H1 (cell line): ENCODE measurements at regions not wholly inside any gene's neighbourhood (a gene's known extent, or its start where the extent isn't known, plus 50 kb on each side); places are given as distances from the start of the nearest gene placed in this dataset.

Experiments
- CTCF ChIA-PET: fragments of 300-600 bp; sonication (Branson Sonifier 250); formaldehyde crosslinking; loops from one replicate; lab custom pipeline; 2021; ENCODE audit not compliant: partially characterized antibody; lab: Charles Lee
- POLR2A ChIA-PET: fragments of 300-600 bp; sonication (Branson Sonifier 250); formaldehyde crosslinking; loops from one replicate; lab custom pipeline; 2021; ENCODE audit warnings: inconsistent platforms; ENCODE audit not compliant: partially characterized antibody; lab: Charles Lee
- DNase-seq, 2 experiments: peaks; one replicate each; pipeline versions ENCODE4 v3.0.0 to v3.0.0-alpha.2; 2010 to 2022; ENCODE audit warnings: low spot score in 2 of 2, low read depth in 1 of 2, mixed read lengths in 1 of 2
- FAIRE-seq: peaks from 2 replicates; lab custom pipeline; 2011; peaks lifted over from hg19 to GRCh38; lab: Jason Lieb, UNC
- H2AFZ ChIP-seq: 2 replicates; pipeline ENCODE4 v1.8.1; 2012; ENCODE audit warnings: low read length, inconsistent platforms
- H2AK5ac ChIP-seq: 2 replicates; pipeline ENCODE4 v1.6.1; 2013; ENCODE audit warnings: low read depth, low read length
- H2BK120ac ChIP-seq: replicated peaks from 2 replicates; pipeline ENCODE3; 2013; ENCODE audit warnings: low read depth, low read length, inconsistent platforms
- H2BK12ac ChIP-seq: 2 replicates; pipeline ENCODE4 v1.6.1; 2013; ENCODE audit warnings: low read depth, low read length
- H2BK15ac ChIP-seq: 2 replicates; pipeline ENCODE4 v1.6.1; 2013; ENCODE audit warnings: low read length
- H2BK20ac ChIP-seq: 2 replicates; pipeline ENCODE4 v1.6.1; 2013; ENCODE audit warnings: low read length
- H2BK5ac ChIP-seq: 2 replicates; pipeline ENCODE4 v1.6.1; 2013; ENCODE audit warnings: low read depth, low read length
- H3K14ac ChIP-seq: 2 replicates; pipeline ENCODE4 v1.6.1; 2013; ENCODE audit warnings: inconsistent platforms; ENCODE audit not compliant: insufficient read length
- H3K18ac ChIP-seq: 2 replicates; pipeline ENCODE4 v1.6.1; 2013; ENCODE audit warnings: low read length; ENCODE audit errors: extremely low read depth
- H3K23ac ChIP-seq: 2 replicates; pipeline ENCODE4 v1.6.1; 2013; ENCODE audit warnings: inconsistent platforms; ENCODE audit not compliant: insufficient read length
- H3K23me2 ChIP-seq: 2 replicates; pipeline ENCODE4 v1.6.1; 2013; ENCODE audit warnings: low read depth, low read length
- H3K27ac ChIP-seq: 2 replicates; pipeline ENCODE4 v1.6.1; 2011; ENCODE audit warnings: low read depth, low read length, inconsistent platforms
- H3K27me3 ChIP-seq, 4 experiments: replicated peaks in 1 of 4; 1 replicate in 1 of 4; 2 replicates in 3 of 4; pipeline versions ENCODE4 v1.6.1 to v1.8.1; 2011 to 2013; ENCODE audit warnings: low read length in 3 of 4, mild to moderate bottlenecking in 3 of 4, inconsistent platforms in 2 of 4, mixed read lengths in 2 of 4, moderate library complexity in 1 of 4; ENCODE audit not compliant: control insufficient read depth in 3 of 4, insufficient read depth in 3 of 4; ENCODE audit errors: extremely low read depth in 1 of 4
- H3K36me3 ChIP-seq, 4 experiments: 2 replicates each; pipeline versions ENCODE4 v1.6.1 to v1.8.1; 2011 to 2013; ENCODE audit warnings: mild to moderate bottlenecking in 4 of 4, low read length in 3 of 4, moderate library complexity in 2 of 4, control low read depth in 1 of 4, inconsistent platforms in 1 of 4; ENCODE audit not compliant: insufficient read depth in 4 of 4, control insufficient read depth in 2 of 4
- H3K4ac ChIP-seq: replicated peaks from 2 replicates; pipeline ENCODE3; 2013; ENCODE audit warnings: low read length, low read depth, mixed read lengths, inconsistent platforms; ENCODE audit not compliant: insufficient read length
- H3K4me1 ChIP-seq, 4 experiments: replicated peaks in 1 of 4; 1 replicate in 1 of 4; 2 replicates in 3 of 4; pipeline versions ENCODE4 v1.6.1 to v1.8.1; 2011 to 2013; ENCODE audit warnings: low read length in 3 of 4, inconsistent platforms in 2 of 4, mixed read lengths in 1 of 4; ENCODE audit not compliant: insufficient read depth in 4 of 4, control insufficient read depth in 3 of 4
- H3K4me2 ChIP-seq, 2 experiments: 2 replicates each; pipeline versions ENCODE4 v1.6.1 to v1.8.1; 2011 to 2013; ENCODE audit warnings: low read depth in 2 of 2, low read length in 2 of 2, control low read depth in 1 of 2, inconsistent platforms in 1 of 2, mild to moderate bottlenecking in 1 of 2; ENCODE audit not compliant: insufficient read depth in 1 of 2
- H3K4me3 ChIP-seq, 4 experiments: fragments of 200-600, 300-600 bp in 1 of 4; sonication (generic), shearing (Covaris generic), sonication (Bioruptor Twin) in 1 of 4; 2 replicates each; pipeline versions ENCODE4 v1.5.1 to v1.8.1; 2011 to 2016; ENCODE audit warnings: low read length in 4 of 4, low read depth in 3 of 4, control low read depth in 2 of 4, inconsistent platforms in 2 of 4, mild to moderate bottlenecking in 2 of 4, mixed read lengths in 1 of 4, moderate library complexity in 1 of 4; ENCODE audit not compliant: insufficient read depth in 2 of 4; ENCODE audit errors: extremely low read depth in 1 of 4
- H3K56ac ChIP-seq: replicated peaks from 2 replicates; pipeline ENCODE3; 2013; ENCODE audit warnings: low read depth, mild to moderate bottlenecking, mixed read lengths, low read length, inconsistent platforms; ENCODE audit not compliant: insufficient read length
- H3K79me1 ChIP-seq: 2 replicates; pipeline ENCODE4 v1.6.1; 2013; ENCODE audit warnings: low read depth, low read length, control low read depth
- H3K79me2 ChIP-seq, 2 experiments: 2 replicates each; pipeline versions ENCODE4 v1.6.1 to v1.8.1; 2012 to 2013; ENCODE audit warnings: low read length in 2 of 2, mild to moderate bottlenecking in 2 of 2, inconsistent platforms in 1 of 2; ENCODE audit not compliant: insufficient read depth in 2 of 2, control insufficient read depth in 1 of 2
- H3K9ac ChIP-seq, 4 experiments: replicated peaks in 1 of 4; 1 replicate in 1 of 4; 2 replicates in 3 of 4; pipeline versions ENCODE4 v1.6.1 to v1.8.1; 2011 to 2013; ENCODE audit warnings: low read depth in 3 of 4, low read length in 3 of 4, control low read depth in 2 of 4, mild to moderate bottlenecking in 2 of 4, moderate library complexity in 2 of 4, inconsistent platforms in 1 of 4; ENCODE audit errors: extremely low read depth in 1 of 4
- H3K9me3 ChIP-seq, 2 experiments: 2 replicates each; pipeline versions ENCODE4 v1.6.1 to v1.8.1; 2012 to 2013; ENCODE audit warnings: mild to moderate bottlenecking in 2 of 2, moderate library complexity in 2 of 2, control low read depth in 1 of 2, inconsistent platforms in 1 of 2, low read depth in 1 of 2, low read length in 1 of 2, mixed read lengths in 1 of 2; ENCODE audit not compliant: insufficient read depth in 2 of 2
- H4K20me1 ChIP-seq, 2 experiments: replicated peaks in 1 of 2; 2 replicates each; pipeline versions ENCODE3 to v1.8.1; 2011 to 2013; ENCODE audit warnings: inconsistent platforms in 2 of 2, low read length in 2 of 2, mild to moderate bottlenecking in 1 of 2; ENCODE audit not compliant: insufficient read depth in 2 of 2, control insufficient read depth in 1 of 2
- H4K5ac ChIP-seq: 2 replicates; pipeline ENCODE4 v1.6.1; 2013; ENCODE audit warnings: low read length, low read depth, mixed read lengths, inconsistent platforms; ENCODE audit not compliant: insufficient read length
- H4K8ac ChIP-seq: 2 replicates; pipeline ENCODE4 v1.8.0; 2013; ENCODE audit warnings: mild to moderate bottlenecking, moderate library complexity, low read length, inconsistent platforms; ENCODE audit not compliant: insufficient read depth; ENCODE audit errors: extremely low read depth
- H4K91ac ChIP-seq: replicated peaks from 2 replicates; pipeline ENCODE3; 2013; ENCODE audit warnings: low read length, mixed read lengths, inconsistent platforms; ENCODE audit not compliant: insufficient read length
- CHD1 ChIP-seq: IDR thresholded peaks from 2 replicates; pipeline ENCODE4 v1.6.1; 2012; ENCODE audit warnings: low read depth, low read length, improper control_type of control experiment
- HDAC6 ChIP-seq: IDR thresholded peaks from one replicate; pipeline ENCODE4 v1.7.1; 2012; ENCODE audit warnings: low read depth, mild to moderate bottlenecking, inconsistent platforms, low read length, moderate library complexity
- SIRT6 ChIP-seq: IDR thresholded peaks from one replicate; pipeline ENCODE4 v1.7.1; 2012; ENCODE audit warnings: low read length, inconsistent platforms
- SP4 ChIP-seq: IDR thresholded peaks from 2 replicates; pipeline ENCODE4 v1.6.1; 2012; ENCODE audit warnings: low read length, inconsistent platforms
- TAF7 ChIP-seq: optimal IDR thresholded peaks from 2 replicates; pipeline ENCODE3; 2011; ENCODE audit warnings: low read depth, mild to moderate bottlenecking, inconsistent platforms, low read length, moderate library complexity, borderline replicate concordance
- TBP ChIP-seq: IDR thresholded peaks from 2 replicates; pipeline ENCODE4 v1.6.1; 2011; ENCODE audit warnings: low read depth, low read length, improper control_type of control experiment
- TCF12 ChIP-seq: IDR thresholded peaks from 2 replicates; pipeline ENCODE4 v1.6.1; 2011; ENCODE audit warnings: low read depth, mild to moderate bottlenecking, low read length
- TEAD4 ChIP-seq: IDR thresholded peaks from 2 replicates; pipeline ENCODE4 v1.6.1; 2012; ENCODE audit warnings: low read depth, low read length, inconsistent platforms, mixed read lengths
- WGBS, 2 experiments: shearing (Covaris generic) in 1 of 2; methylation state at CpG; one replicate each; pipeline versions ENCODE4 v1.1.6 to v1.1.7; 2013 to 2015; ENCODE audit warnings: low lambda C conversion rate in 2 of 2, mixed read lengths in 2 of 2, inconsistent platforms in 1 of 2, low coverage in 1 of 2, missing lambda C conversion rate in 1 of 2; ENCODE audit not compliant: insufficient replicate concordance in 2 of 2, insufficient coverage in 1 of 2, insufficient read length in 1 of 2; ENCODE audit errors: extremely low coverage in 1 of 2, missing lambda C conversion rate in 1 of 2; 5-methylcytosine and 5-hydroxymethylcytosine counted together

DNA sequence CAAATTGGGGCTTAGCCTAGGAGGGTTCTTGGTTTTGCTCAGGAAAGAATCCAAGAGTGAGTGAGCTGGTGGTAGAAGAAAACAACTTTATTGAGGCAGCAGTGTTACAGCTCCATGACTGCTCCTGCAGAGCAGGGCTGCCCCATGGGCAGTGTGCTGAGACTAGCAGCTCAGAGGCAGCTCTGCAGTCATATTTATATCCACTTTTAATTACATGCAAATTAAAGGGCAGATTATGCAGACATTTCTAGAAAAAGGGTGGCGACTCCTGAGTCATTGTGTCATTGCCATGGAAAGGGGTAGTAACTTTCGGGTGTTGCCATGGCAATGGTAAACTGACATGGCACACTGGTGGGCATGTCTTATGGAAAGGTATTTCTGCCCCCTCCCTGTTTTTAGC lies 202.2 kb downstream of the CLCN4 start:
- Histone ChIP-seq H3K23ac (no peak overlapping the region), H3K23me2 (no peaks in the 10 kb centered on the region), H3K9me3 (no peaks in the 10 kb centered on the region), H2AFZ (no peak overlapping the region), H4K20me1 (no peaks in the 10 kb centered on the region), H4K5ac (no peak overlapping the region), H3K4ac (no peak overlapping the region), H3K18ac (no peak overlapping the region), H3K79me1 (no peaks in the 10 kb centered on the region), H3K79me2 (no peaks in the 10 kb centered on the region), H3K4me2 (no peak overlapping the region), H3K56ac (no peak overlapping the region), H3K36me3 (no peaks in the 10 kb centered on the region), H2BK12ac (no peak overlapping the region), H3K9ac (no peak overlapping the region), H2BK5ac (no peak overlapping the region), H2BK20ac (no peak overlapping the region), H2BK120ac (no peak overlapping the region), H3K4me3 (no peak overlapping the region), H4K8ac (no peak overlapping the region), H3K27me3 (no peaks in the 10 kb centered on the region), H3K27ac (no peak overlapping the region), H3K4me1 (no peaks in the 10 kb centered on the region), H4K91ac (no peak overlapping the region), H2BK15ac (no peak overlapping the region), H3K14ac (no peak overlapping the region), H2AK5ac (no peak overlapping the region)
- ChIA-PET CTCF (interaction anchor here (1.2 kb wide), 1 partner anchor 9 kb away, joined by 3 read pairs; no protein-coding TSS in a partner anchor), POLR2A (no interaction called here)
- WGBS, 2 experiments, result no CpG with 5 or more reads among the region's 2 CpGs
- DNase-seq (no peak), FAIRE-seq (no peak)
- TF ChIP-seq SP4 (no peak), TAF7 (no peak), TBP (no peak), SIRT6 (no peak), TEAD4 (no peak), TCF12 (no peak), HDAC6 (no peak), CHD1 (no peak)
